ENCODE measurements at regions not wholly inside any gene's neighbourhood (a gene's known extent, or its start where the extent isn't known, plus 50 kb on each side); places are given as distances from the start of the nearest gene placed in this dataset.

DNA sequence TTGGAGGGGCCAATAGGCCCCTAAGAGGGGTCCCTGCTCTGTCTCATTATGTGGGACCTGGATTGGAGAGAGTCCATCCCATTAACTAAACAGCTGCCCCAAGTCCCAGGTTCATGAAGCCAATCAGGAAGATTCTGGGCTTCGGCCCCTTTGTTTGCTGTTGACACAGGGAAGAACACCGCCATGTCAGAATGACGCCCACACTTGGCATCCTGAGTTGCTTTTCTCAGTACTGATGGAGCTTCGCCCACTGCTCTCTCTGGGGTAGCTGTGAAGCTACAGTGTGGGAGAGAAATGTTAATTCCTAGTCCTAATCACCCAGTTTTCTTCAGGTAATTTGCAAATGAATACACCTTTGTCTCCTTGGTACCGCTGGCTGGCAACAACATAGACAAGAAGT is 264.7 kb downstream of the GLRX3 start:
- DNase-seq (no peak), ATAC-seq (no peak)
- H3K4me3 ChIP-seq = no peak overlapping the region
- TF ChIP-seq, protein P1, sequence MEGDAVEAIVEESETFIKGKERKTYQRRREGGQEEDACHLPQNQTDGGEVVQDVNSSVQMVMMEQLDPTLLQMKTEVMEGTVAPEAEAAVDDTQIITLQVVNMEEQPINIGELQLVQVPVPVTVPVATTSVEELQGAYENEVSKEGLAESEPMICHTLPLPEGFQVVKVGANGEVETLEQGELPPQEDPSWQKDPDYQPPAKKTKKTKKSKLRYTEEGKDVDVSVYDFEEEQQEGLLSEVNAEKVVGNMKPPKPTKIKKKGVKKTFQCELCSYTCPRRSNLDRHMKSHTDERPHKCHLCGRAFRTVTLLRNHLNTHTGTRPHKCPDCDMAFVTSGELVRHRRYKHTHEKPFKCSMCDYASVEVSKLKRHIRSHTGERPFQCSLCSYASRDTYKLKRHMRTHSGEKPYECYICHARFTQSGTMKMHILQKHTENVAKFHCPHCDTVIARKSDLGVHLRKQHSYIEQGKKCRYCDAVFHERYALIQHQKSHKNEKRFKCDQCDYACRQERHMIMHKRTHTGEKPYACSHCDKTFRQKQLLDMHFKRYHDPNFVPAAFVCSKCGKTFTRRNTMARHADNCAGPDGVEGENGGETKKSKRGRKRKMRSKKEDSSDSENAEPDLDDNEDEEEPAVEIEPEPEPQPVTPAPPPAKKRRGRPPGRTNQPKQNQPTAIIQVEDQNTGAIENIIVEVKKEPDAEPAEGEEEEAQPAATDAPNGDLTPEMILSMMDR (IDR thresholded peaks at IDR 0.05) = no peak
- peaks cover 14% of the 10 kb centered on the region for H3K9me3 ChIP-seq
- no peaks in the 10 kb centered on the region for H3K36me3 ChIP-seq (ENCODE audit: low read depth)
- intact Hi-C loops (cut with DNase I, micrococcal nuclease) = no loop called here
- H3K4me1 ChIP-seq (ENCODE audit: low read depth) = no peaks in the 10 kb centered on the region

DNA sequence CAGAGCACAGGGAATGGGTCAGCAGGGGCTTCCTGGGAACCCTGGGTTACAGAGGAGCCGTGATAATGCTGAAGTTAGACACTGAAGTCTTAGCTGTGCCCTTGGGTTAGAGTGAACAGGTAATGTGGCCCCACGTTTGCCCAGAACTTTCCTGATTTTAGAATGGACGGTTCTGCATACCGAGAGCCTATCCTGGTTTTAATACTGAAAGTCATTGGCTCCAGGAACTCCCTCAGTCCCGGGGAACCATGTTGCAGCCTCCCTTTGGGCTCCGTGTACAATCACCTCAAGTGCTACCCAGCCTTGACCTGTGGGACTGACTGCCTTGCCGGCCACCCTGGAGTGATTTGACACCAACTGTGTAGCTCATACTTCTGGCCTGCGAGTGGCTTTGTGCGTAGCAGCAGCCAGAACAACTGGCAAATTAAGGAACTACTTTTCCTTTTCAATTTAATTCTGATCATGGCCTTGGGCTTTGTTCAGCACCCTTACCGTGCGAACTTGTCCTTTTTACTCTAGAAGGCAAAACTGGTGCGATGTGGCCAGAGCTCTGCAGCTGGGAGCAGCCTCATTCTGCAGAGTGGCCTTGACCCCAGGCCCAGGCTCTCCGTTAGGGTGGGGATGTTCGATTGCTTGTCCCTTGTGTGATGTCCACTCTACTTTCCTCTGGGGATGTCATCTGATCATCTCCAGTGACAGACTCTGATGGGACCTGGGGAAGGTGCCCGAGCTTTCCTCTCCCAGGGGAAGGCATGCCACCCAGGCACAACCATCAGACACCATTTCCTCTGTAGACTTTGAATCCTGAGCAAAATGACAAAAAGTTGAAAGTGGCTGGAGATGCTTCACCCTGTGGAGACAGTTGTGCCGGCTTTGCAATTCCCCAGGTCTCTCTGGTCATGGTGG is 265.9 kb downstream of the GLRX3 start:
- intact Hi-C loops (cut with DNase I, micrococcal nuclease) = no loop called here
- no peak for ATAC-seq
- no peaks in the 10 kb centered on the region for H3K36me3 ChIP-seq (ENCODE audit: low read depth)
- H3K4me3 ChIP-seq = no peak overlapping the region
- TF ChIP-seq, protein P1 (IDR thresholded peaks at IDR 0.05) = no peak
- DNase-seq = no peak
- H3K4me1 ChIP-seq (ENCODE audit: low read depth) = no peaks in the 10 kb centered on the region
- H3K9me3 ChIP-seq = peaks cover 4% of the 10 kb centered on the region

DNA sequence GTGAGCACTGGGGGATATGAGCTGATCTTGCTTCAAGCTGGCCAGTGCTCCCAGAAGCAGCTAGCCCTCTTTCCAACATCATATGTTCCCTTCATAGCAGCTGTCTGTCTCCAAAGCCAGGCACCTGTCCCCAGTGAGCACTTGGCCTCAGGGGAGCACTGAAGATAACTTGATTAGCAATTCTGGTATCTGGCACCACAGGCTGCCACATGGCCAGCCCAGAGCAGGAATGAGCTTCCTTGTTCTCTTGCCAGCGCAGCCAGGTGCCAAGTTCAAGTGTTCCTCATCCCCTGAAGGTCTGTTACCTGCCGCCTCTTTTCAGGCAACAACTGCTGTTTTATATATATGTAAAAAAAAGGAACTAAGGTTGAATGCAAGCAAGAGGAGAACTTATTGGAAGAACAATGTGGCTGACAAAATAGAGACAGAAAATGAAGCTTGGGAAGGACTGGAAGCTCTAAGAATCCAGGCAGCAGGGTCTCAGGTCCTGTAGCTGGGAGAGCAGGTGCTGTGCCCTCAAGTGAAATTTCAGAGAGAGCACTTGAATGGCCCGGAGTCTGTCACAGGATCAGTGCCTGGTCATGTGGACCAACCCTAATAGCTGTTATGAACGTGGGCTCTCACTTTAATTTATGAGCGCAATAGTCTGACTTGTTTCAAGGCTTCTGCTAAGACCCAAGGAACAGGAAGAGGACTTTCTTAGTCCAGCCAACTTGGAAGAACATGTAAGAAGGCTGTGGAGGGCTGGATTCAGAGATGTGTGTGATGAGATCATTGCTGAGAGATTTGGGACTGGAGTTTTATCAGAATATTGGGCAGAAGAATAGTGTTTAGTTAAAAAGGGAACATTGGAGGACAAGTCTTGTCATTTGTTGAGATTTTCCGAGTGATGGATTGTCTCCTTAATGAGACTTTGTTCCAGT is 267.2 kb downstream of the GLRX3 start:
- TF ChIP-seq, protein P1 (IDR thresholded peaks at IDR 0.05) = no peak
- DNase-seq (no peak), ATAC-seq (no peak)
- Histone ChIP-seq H3K4me3 (no peak overlapping the region), H3K36me3 (ENCODE audit: low read depth) (no peaks in the 10 kb centered on the region), H3K9me3 (peaks cover 2% of the 10 kb centered on the region), H3K4me1 (ENCODE audit: low read depth) (no peaks in the 10 kb centered on the region)
- intact Hi-C loops (cut with DNase I, micrococcal nuclease) = no loop called here

DNA sequence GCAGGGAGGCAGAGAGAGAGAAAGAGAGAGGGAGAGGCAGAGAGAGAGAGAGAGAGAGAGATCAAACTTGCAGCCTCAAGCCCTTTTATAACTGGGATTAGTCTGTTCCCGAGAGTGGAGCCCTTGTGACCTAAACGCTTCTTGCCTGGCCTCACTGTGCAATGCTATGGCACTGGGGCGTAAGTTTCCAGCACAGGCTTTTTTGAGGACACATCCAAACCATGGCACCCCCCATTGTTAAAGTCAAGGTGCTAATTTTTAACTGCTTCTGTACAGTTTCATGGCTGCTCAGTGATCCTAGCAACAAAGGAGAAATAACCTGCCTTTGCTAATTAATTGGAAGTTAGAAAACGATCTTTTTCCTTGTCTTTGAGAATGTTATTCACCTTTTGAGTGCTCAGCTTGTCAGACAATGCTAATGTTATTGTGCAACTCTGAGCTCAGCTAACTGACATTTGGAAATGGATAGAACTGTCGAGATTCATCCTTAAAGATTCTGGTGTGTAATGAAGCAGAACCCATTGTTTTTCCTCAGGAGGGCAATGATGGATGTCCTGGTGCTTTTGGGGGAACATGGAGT is 268.4 kb downstream of the GLRX3 start:
- H3K4me1 ChIP-seq (ENCODE audit: low read depth) = no peaks in the 10 kb centered on the region
- H3K36me3 ChIP-seq (ENCODE audit: low read depth) = no peaks in the 10 kb centered on the region
- TF ChIP-seq, protein P1 (IDR thresholded peaks at IDR 0.05) = no peak
- H3K4me3 ChIP-seq = no peak overlapping the region
- DNase-seq (no peak), ATAC-seq (no peak)
- no peaks in the 10 kb centered on the region for H3K9me3 ChIP-seq
- intact Hi-C loops (cut with DNase I, micrococcal nuclease) = no loop called here

DNA sequence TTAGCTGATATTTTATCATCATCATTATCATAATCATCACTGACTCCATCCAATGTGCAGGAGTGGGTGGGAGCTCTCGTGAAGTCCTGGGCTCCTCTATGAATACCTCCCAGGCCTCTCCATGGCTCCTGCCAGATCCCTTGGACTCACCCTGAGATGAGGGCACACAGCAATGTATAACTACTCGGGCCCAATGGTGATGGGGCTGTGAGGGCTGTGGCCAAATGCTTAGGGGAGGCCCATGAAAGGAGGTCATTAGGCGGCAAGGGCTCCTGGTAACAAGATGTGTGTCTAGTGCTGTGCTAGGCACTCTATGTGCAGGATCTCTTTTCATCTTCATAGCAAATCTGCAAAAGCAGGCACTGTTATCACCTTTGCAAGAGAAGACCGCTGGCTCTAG is 270.9 kb downstream of the GLRX3 start:
- Histone ChIP-seq H3K9me3 (no peaks in the 10 kb centered on the region), H3K36me3 (ENCODE audit: low read depth) (no peaks in the 10 kb centered on the region), H3K4me3 (no peak overlapping the region), H3K4me1 (ENCODE audit: low read depth) (no peaks in the 10 kb centered on the region)
- intact Hi-C loops (cut with DNase I, micrococcal nuclease) = no loop called here
- TF ChIP-seq, protein P1 (IDR thresholded peaks at IDR 0.05) = no peak
- DNase-seq (no peak), ATAC-seq (no peak)
